ENCODE measurements at regions not wholly inside any gene's neighbourhood (a gene's known extent, or its start where the extent isn't known, plus 50 kb on each side); places are given as distances from the start of the nearest gene placed in this dataset.

DNA sequence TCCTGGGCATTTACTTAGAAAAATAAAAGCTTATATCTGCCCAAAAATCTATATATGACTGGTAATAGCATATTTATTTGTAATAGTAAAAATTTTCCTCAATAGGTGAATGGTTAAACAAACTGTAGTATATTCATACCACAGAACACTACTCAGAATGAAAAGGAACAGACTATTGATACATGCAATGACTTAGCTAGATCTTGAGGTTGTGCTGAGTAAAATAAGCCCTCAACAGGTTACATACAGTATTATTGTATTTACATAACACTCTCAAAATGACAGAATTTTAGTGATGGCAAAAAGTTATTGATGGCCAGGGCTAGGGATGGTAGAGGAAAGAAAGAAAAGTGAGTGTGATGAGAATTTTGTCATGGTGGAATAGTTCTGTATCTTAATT lies 178.4 kb downstream of the BMP4 start:
- ATAC-seq (ENCODE audit: insufficient number of reproducible peaks, low FRiP score, low read depth) (no peak), DNase-seq (ENCODE audit: low spot score) (no peak)
- Histone ChIP-seq H3K27me3 (replicated peaks; ENCODE audit: insufficient read depth) (no peaks in the 10 kb centered on the region), H3K4me3 (no peak overlapping the region), H3K36me3 (no peaks in the 10 kb centered on the region), H3K27ac (no peak overlapping the region), H3K9me3 (peaks cover 2% of the 10 kb centered on the region), H3K4me1 (ENCODE audit: control insufficient read depth in 1 of 2, low read depth in 2 of 2) (no peaks in the 10 kb centered on the region)
- no peak for TF ChIP-seq CTCF (IDR thresholded peaks at IDR 0.05)

GRCh38 chr14:53772936-53773335 lies 183.7 kb downstream of the BMP4 start:
- Histone ChIP-seq H3K9me3 (peaks cover 2% of the 10 kb centered on the region), H3K36me3 (no peaks in the 10 kb centered on the region), H3K27ac (no peak overlapping the region), H3K4me1 (ENCODE audit: control insufficient read depth in 1 of 2, low read depth in 2 of 2) (no peaks in the 10 kb centered on the region), H3K4me3 (no peak overlapping the region), H3K27me3 (replicated peaks; ENCODE audit: insufficient read depth) (no peaks in the 10 kb centered on the region)
- DNase-seq (ENCODE audit: low spot score) (no peak), ATAC-seq (ENCODE audit: insufficient number of reproducible peaks, low FRiP score, low read depth) (no peak)
- no peak for TF ChIP-seq CTCF (IDR thresholded peaks at IDR 0.05)

- no peak for ATAC-seq (ENCODE audit: insufficient number of reproducible peaks, low FRiP score, low read depth)
- Histone ChIP-seq H3K36me3 (no peaks in the 10 kb centered on the region), H3K27ac (no peak overlapping the region), H3K27me3 (replicated peaks; ENCODE audit: insufficient read depth) (no peaks in the 10 kb centered on the region), H3K9me3 (no peaks in the 10 kb centered on the region), H3K4me3 (no peak overlapping the region), H3K4me1 (ENCODE audit: control insufficient read depth in 1 of 2, low read depth in 2 of 2) (no peaks in the 10 kb centered on the region)
- no peak for DNase-seq (ENCODE audit: low spot score)
- TF ChIP-seq CTCF (IDR thresholded peaks at IDR 0.05), result no peak
Observed at GRCh38 chr14:53767566-53767965, 189.1 kb downstream of the BMP4 start.

DNA sequence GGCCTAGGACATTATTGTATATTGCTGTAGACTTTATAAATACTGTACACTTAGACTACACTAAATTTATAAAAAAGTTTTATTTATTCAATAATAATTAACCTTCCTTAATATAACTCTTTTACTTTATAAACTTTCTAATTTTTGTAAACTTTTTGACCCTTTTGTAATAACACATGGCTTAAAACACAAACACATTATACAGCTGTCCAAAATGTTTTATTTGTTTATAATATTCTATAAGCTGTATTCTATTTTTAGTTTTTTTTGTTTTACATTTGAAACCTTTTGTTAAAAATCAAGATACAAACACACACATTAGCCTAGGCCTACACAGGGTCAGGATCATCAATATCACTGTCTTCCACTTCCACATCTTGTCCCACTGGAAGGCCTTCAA lies 190.0 kb downstream of the BMP4 start:
- no peaks in the 10 kb centered on the region for H3K36me3 ChIP-seq
- TF ChIP-seq CTCF (IDR thresholded peaks at IDR 0.05), result no peak
- no peak for ATAC-seq (ENCODE audit: insufficient number of reproducible peaks, low FRiP score, low read depth)

DNA sequence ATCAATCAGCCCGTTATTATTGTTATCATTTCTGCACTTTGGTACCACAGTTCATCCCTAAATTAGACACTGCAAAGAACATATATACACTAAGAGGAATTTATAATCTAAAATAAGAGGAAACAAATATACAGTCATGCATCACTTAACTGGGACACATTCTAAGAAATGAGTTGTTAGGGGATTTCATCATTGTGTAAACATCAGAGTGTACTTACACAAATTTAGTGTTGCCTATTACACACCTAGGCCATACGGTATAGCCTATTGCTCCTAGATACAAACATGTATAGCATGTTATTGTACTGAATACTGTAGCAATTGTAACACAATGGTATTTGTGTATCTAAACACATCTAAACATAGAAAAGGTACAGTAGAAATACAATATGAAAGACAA lies 190.5 kb downstream of the BMP4 start:
- ATAC-seq (ENCODE audit: insufficient number of reproducible peaks, low FRiP score, low read depth), result no peak
- no peak for TF ChIP-seq CTCF (IDR thresholded peaks at IDR 0.05)

More for the DNA sequence above, 190.0 kb downstream of the BMP4 start:
- H3K4me3 ChIP-seq, result no peak overlapping the region
- no peaks in the 10 kb centered on the region for H3K4me1 ChIP-seq (ENCODE audit: control insufficient read depth in 1 of 2, low read depth in 2 of 2)
- DNase-seq (ENCODE audit: low spot score), result no peak
- no peaks in the 10 kb centered on the region for H3K9me3 ChIP-seq
- no peak overlapping the region for H3K27ac ChIP-seq
- H3K27me3 ChIP-seq (replicated peaks; ENCODE audit: insufficient read depth), result no peaks in the 10 kb centered on the region

More for the DNA sequence above, 190.5 kb downstream of the BMP4 start:
- Histone ChIP-seq H3K4me3 (no peak overlapping the region), H3K27me3 (replicated peaks; ENCODE audit: insufficient read depth) (no peaks in the 10 kb centered on the region), H3K9me3 (no peaks in the 10 kb centered on the region), H3K36me3 (no peaks in the 10 kb centered on the region), H3K27ac (no peak overlapping the region), H3K4me1 (ENCODE audit: control insufficient read depth in 1 of 2, low read depth in 2 of 2) (no peaks in the 10 kb centered on the region)
- DNase-seq (ENCODE audit: low spot score), result no peak
